ENCODE measurements at regions not wholly inside any gene's neighbourhood (a gene's known extent, or its start where the extent isn't known, plus 50 kb on each side); places are given as distances from the start of the nearest gene placed in this dataset.
A peak's percentile ranks its signal among the peaks of the same experiment; 100 is the strongest.

GRCh38 chr4:74642006-74642405 lies 152.3 kb downstream of the BTC start:
- no peak for DNase-seq (ENCODE audit: low read depth, low spot score)

GRCh38 chr4:74649193-74649592 lies 145.1 kb downstream of the BTC start:
- DNase-seq (ENCODE audit: low read depth, low spot score): no peak

DNA sequence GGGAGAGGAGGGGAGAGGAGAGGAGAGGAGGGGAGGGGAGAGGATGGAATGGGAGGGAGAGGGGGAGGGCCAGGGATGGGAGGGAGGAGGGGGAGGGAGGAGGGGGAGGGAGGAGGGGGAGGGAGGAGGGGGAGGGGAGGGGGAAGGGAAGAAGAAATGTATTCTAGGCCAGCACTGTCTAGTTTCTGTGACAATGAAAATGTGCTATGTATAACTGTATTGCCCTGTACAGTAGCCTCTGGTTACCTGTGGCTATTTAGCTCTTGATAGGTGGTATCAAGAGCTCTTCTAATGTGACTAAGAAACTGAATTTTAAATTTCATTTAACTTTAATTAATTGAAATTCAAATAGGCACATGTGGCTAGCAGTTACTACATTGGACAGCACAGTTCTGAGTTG lies 143.1 kb downstream of the BTC start:
- DNase-seq (ENCODE audit: low read depth, low spot score): no peak

- DNase-seq (ENCODE audit: low read depth, low spot score): no peak
Observed at GRCh38 chr4:74653331-74654229, 140.7 kb downstream of the BTC start.

DNA sequence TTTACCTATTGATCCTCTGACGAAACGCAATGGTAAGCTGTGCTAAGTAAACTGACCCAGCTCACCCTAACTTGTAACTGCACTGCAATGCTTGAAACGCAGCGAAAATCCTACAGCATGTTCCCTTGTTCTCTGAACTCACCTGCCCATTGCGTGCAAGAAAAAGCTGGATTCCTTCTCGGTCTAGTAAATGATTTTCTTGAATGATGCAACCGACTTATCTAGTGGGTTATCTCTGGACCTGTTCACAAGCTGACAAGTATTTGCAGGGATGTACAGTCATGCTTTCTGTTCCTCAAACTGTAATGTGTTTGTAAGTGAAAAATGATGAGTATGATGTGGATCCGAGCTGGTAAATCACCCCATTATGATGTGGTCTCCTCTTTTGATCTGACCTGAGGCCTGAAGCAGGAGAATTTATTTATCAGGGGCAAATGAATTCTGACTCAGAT lies 140.1 kb downstream of the BTC start:
- no peak for DNase-seq (ENCODE audit: low read depth, low spot score)

DNA sequence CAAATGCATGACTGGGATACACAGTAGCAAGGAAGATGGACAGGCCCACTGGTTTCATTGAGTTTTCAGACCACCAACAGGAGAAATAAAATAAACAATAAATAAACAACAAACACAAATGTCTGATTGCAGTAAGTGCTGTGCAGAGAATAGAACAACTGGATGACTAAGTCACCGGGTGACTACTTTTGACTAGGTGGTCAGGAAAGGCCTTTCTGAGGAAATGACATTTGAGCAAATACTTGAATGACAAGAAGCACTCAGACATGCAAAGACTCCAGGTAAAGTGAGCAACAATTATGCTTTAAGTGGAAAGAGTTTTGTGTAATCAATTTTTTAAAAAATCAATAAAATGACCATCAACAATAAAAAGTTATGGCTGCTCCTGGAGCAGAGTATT lies 137.7 kb downstream of the BTC start:
- DNase-seq (ENCODE audit: low read depth, low spot score): no peak

GRCh38 chr4:74658116-74658515 lies 136.2 kb downstream of the BTC start:
- no peak for DNase-seq (ENCODE audit: low read depth, low spot score)

DNA sequence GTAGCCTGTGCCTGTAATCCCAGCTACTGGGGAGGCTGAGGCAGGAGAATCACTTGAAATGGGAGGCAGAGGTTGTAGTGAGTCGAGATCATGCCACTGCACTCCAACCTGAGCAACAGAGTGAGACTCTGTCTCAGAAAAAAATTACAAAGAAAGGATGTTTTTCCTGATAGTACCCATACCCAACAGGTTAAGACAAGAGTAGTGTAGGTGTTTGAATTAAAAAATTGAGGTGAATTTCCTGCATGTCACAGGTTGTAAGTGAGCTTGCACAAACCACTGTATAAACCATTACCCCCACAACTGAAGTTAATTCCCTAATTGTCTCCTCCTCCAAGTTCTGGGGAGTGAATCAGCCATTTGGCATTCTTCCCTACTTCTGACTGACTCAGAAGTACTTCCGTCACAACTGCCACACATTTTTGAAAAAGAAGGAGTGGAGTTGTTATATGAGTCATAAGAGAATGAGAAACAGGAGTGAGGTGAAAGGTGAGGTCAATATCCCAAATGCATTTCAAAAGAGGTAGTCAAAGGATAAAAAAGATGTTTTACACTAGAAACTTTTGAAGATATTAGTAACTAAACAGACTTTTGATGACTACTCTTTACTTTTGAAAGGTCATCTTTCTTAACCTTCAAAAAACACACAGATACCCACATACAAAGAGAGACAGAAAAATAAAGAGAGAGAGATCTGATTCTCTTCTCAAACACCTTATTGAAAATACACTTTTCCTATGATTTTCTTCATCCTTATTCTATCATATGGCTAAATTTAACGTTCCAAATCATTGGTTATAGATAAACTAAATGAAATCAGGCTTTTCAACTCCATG lies 134.5 kb downstream of the BTC start:
- peak; percentile 96 for DNase-seq (ENCODE audit: low read depth, low spot score)

DNA sequence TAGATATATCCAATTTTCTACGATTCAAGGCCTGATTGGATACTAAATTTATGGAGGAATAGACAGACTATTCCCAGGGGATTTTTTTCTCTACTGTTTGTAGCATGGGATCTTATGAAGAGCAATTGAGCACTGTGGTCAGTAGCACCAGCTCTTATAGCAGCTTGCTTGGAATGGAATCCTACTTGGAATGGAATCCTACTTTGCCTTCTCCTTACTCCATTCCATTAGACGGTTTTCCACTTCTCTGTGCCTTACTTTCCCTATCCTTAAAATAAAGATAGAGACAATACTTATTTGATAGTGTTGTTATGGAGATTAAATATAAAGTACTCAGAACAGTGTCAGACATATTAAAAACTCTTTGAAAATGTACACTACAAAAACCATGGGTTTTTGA lies 133.5 kb downstream of the BTC start:
- no peak for DNase-seq (ENCODE audit: low read depth, low spot score)

GRCh38 chr4:74661427-74662201 lies 132.7 kb downstream of the BTC start:
- DNase-seq (ENCODE audit: low read depth, low spot score): no peak

DNA sequence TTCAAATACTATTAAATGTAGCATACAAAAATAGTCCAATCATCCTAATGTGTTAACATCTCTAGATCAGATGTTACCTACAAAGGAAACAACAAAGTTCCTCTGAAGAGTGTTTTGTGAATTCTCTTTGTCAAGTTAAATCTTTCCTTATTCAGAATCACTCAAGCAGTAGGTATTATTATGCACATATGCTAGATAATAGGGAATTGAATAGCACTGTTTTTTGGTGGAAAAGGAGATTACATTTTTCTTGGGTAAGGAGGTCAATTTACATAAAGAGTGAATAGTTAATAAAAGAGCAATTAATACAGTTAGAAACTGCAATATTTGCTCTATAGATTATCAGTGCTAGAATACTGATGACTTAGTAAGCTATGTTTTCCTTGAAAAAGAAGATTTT lies 130.7 kb downstream of the BTC start:
- no peak for DNase-seq (ENCODE audit: low read depth, low spot score)

DNA sequence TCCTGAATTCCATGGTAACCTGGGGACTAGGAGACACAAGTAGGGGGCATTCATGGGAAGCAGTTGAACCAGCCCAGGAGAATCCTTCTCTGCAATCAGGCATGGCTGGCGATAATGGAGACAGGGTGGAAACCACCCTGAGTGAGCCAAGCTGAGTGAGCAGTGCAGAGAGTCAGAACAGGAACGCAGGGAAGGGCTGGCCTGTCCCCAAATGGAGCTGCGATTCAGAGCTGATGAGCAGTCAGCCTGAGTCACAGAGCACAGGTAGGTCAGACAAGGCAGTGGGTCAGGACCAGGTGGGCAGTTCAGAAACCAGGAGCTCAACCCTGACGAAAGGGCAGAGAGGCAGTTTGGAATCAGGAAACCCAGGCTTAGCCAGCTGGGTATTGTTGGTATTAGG lies 129.0 kb downstream of the BTC start:
- DNase-seq (ENCODE audit: low read depth, low spot score): no peak

DNA sequence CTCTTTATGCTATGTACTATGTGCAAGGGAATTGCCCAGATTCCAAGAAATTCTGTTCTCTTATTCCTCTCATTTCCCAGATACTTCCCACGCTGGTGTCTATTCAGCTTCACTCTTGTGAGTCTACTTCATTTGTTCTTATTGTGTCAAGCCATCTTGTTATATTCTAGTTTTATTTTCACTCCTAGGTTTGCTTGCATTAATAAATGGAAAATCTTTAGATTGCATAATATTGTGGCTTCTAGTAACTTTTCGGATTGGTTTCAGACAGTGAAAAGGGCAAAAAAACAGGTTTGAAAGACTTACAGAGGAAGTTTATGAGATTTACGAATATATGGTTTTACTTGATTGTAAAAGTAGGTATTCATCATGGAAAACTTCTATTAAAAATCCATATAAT lies 128.4 kb downstream of the BTC start:
- DNase-seq (ENCODE audit: low read depth, low spot score): no peak

DNA sequence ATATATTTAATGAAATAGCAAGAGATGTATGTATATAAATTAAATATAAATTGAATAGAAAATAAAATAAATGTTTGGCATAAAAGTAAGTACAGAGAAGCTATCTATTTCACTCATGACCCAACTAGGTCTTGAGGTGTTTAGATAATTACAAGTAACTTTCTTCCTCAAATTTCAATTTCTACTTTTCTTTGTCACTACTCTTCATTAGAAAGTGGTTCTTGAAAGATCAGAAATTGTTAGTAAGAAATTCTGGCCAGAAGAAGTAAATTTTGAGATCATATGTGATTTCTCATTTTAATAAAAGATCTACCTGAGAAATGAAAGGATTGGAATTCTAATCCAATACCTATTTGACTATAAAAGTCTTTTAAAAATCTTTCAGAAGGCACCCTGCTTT lies 126.9 kb downstream of the BTC start:
- DNase-seq (ENCODE audit: low read depth, low spot score): no peak

GRCh38 chr4:74667944-74668343 lies 126.4 kb downstream of the BTC start:
- DNase-seq (ENCODE audit: low read depth, low spot score): no peak

DNA sequence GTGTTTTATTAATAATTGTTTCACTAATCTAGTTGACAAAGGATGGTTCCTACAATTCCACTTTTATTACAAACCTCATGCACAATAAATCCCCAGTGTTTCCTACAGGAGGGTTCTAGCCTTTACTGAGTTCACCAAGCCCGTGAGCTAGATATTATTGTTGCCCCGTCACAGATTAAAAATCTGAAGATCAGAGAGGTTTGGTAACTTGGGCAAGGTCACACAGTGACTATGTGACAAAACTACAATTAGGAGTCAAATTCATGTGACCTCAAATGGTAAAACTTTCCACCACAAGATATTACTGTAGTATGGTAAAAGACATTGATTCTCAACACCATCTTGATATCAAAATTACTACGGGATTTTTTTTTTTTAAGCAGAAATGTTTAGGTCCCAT lies 124.6 kb downstream of the BTC start:
- no peak for DNase-seq (ENCODE audit: low read depth, low spot score)

DNA sequence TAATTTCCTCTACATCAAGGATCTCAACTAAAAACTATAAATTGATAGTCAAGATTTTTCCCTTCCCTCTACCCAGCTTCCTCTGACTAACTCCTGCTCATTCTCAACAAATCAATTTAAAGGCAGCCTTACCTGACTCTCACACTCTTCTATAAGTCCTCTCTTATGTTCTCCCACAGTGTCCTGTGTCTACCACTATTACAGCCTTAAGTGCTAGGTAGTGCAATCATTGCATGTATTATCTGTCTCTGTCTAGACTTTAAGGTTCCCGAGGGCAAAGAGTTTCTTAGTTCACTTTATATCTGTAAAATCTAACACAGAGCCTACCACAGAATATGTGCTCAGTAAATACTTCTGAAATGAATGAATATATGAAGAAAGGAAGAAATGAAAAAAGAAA lies 123.7 kb downstream of the BTC start:
- no peak for DNase-seq (ENCODE audit: low read depth, low spot score)

GRCh38 chr4:74671080-74671698 lies 123.1 kb downstream of the BTC start:
- DNase-seq (ENCODE audit: low read depth, low spot score): peak; percentile 62

DNA sequence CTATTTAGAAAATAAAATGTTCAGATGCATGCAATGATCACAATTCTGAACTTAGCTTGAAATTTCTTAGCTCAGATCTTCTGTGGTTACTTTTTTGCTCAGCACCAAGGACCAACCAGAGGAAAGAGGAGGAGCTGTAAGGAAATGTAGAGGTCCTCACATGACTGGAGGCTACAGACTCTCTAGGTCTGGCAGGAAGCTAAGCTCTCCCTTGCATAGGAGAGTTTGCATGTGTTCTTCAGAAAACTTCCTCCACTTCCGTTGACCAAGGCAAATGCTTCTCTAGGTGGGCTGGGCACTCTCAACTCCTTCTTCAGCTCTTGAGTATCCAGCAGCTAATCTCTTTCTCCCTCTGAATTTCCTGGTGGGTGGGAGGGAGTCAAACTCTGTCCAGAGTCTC lies 119.6 kb downstream of the BTC start:
- no peak for DNase-seq (ENCODE audit: low read depth, low spot score)

DNA sequence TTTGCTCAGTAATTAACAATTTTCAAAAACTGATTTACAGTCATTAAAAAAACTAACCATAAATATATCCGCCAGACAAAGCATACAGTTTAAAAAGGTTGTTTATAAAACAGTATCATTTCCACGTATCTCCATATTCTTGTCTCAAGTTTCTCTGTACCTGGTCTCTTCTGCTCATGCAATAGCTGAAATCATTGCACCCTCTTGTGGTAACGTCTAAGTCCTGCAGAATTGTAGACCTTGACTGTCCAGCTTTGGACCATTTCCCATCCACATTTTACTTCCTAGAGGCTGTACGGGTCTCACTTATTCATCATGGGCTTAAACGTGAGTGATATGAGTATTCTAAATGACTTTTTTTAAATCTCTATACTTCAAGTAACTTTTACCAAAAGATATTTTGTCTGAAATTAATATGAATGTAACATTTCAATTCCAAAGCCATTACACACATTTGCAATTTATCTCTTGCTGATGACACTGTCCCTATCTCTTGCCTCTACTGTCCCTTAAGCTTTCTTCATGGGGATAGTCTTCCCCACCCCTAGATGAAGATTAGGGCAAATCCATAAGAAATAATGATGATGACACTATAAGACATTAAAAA lies 118.5 kb downstream of the BTC start:
- peak; percentile 29 for DNase-seq (ENCODE audit: low read depth, low spot score)

All from pulmonary artery endothelial cell (primary cell).